ENCODE measurements at regions not wholly inside any gene's neighbourhood (a gene's known extent, or its start where the extent isn't known, plus 50 kb on each side); places are given as distances from the start of the nearest gene placed in this dataset.

DNA sequence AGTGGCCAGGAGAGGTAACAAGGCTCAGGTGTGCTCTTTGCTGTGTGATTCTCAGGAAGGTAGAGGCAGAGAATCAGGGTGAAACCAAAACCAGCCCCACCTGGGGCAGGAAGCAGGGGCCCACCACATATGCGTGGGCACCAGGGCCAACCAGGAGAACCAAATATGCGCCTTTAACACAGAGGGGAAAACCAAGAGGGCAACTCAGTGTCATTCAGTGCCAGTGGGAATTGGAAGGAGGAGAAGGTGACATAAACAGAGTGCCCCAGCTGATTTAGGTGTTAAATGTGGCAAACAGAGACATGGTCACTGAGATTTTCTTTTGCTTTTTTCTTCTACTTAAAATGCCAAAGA lies 106.8 kb upstream of the MAMLD1 start:
- TF ChIP-seq, protein P1, sequence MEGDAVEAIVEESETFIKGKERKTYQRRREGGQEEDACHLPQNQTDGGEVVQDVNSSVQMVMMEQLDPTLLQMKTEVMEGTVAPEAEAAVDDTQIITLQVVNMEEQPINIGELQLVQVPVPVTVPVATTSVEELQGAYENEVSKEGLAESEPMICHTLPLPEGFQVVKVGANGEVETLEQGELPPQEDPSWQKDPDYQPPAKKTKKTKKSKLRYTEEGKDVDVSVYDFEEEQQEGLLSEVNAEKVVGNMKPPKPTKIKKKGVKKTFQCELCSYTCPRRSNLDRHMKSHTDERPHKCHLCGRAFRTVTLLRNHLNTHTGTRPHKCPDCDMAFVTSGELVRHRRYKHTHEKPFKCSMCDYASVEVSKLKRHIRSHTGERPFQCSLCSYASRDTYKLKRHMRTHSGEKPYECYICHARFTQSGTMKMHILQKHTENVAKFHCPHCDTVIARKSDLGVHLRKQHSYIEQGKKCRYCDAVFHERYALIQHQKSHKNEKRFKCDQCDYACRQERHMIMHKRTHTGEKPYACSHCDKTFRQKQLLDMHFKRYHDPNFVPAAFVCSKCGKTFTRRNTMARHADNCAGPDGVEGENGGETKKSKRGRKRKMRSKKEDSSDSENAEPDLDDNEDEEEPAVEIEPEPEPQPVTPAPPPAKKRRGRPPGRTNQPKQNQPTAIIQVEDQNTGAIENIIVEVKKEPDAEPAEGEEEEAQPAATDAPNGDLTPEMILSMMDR (IDR thresholded peaks at IDR 0.05 in 4 of 5, conservative IDR thresholded peaks at IDR 0.05 in 1 of 5) = no peak
- no peak for TF ChIP-seq POLR2A (IDR thresholded peaks at IDR 0.05)

All from gastrocnemius medialis (tissue), 4 donors.